MM.1S (cell line): ENCODE measurements at regions not wholly inside any gene's neighbourhood (a gene's known extent, or its start where the extent isn't known, plus 50 kb on each side); places are given as distances from the start of the nearest gene placed in this dataset.

ENCODE experiments used
- EZH2 ChIP-seq: fragments of 300-600 bp; sonication (generic); optimal IDR thresholded peaks from 2 replicates; pipeline ENCODE3; 2017; ENCODE audit warnings: low read depth, mild to moderate bottlenecking, antibody characterized with exemption, low read length, mixed read lengths
- EZH2phosphoT487 ChIP-seq: fragments of 300-600 bp; sonication (generic); IDR thresholded peaks from 2 replicates; pipeline ENCODE4 v1.6.1; 2018; ENCODE audit warnings: antibody characterized with exemption, low read length
- TF ChIP-seq, protein P1 (sequence below): fragments of 300-600 bp; sonication (generic); IDR thresholded peaks from 2 replicates; pipeline ENCODE4 v1.5.1; 2016; ENCODE audit warnings: antibody characterized with exemption, low read length, mixed read lengths

GRCh38 chr15:70172124-70172523 lies 74.4 kb upstream of the TLE3 start:
- TF ChIP-seq, protein P1, sequence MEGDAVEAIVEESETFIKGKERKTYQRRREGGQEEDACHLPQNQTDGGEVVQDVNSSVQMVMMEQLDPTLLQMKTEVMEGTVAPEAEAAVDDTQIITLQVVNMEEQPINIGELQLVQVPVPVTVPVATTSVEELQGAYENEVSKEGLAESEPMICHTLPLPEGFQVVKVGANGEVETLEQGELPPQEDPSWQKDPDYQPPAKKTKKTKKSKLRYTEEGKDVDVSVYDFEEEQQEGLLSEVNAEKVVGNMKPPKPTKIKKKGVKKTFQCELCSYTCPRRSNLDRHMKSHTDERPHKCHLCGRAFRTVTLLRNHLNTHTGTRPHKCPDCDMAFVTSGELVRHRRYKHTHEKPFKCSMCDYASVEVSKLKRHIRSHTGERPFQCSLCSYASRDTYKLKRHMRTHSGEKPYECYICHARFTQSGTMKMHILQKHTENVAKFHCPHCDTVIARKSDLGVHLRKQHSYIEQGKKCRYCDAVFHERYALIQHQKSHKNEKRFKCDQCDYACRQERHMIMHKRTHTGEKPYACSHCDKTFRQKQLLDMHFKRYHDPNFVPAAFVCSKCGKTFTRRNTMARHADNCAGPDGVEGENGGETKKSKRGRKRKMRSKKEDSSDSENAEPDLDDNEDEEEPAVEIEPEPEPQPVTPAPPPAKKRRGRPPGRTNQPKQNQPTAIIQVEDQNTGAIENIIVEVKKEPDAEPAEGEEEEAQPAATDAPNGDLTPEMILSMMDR, result no peak
- TF ChIP-seq EZH2phosphoT487 (no peak), EZH2 (no peak)
